Neural progenitor cell (in vitro differentiated cells): ENCODE measurements at regions not wholly inside any gene's neighbourhood (a gene's known extent, or its start where the extent isn't known, plus 50 kb on each side); places are given as distances from the start of the nearest gene placed in this dataset.

Experiments used
- EZH2 ChIP-seq: fragments of 200-600 bp; sonication (generic); IDR thresholded peaks from 2 replicates; pipeline ENCODE4 v1.6.1; 2017; ENCODE audit warnings: antibody characterized with exemption, mild to moderate bottlenecking, moderate library complexity
- EZH2phosphoT487 ChIP-seq: fragments of 200-600 bp; sonication (generic); IDR thresholded peaks from 2 replicates; pipeline ENCODE4 v1.6.1; 2017; ENCODE audit warnings: antibody characterized with exemption
- TF ChIP-seq, protein P1 (sequence below): fragments of 200-600 bp; sonication (generic); IDR thresholded peaks from 2 replicates; pipeline ENCODE4 v1.5.1; 2017; ENCODE audit warnings: antibody characterized with exemption, mild to moderate bottlenecking

DNA sequence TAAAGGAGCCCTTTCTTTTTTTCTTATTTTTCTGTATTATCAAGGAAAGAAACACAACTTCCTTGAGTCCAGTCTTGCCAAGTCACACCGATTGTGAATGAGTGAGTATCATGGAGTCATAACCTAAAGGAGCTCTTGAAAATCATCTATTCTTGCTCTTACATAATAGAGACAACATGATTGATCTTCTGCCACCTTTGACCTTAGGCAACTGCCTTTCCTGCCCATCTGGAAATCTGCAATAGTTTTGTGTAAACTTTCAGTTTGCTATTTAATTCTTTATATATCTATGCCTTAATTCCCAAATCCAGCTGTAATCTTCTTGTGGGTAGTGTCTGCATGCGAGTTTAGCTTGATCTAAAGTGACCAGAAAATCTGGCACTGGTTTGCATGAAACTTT is 149.9 kb upstream of the FST start:
- TF ChIP-seq EZH2 = no peak
- TF ChIP-seq, protein P1, sequence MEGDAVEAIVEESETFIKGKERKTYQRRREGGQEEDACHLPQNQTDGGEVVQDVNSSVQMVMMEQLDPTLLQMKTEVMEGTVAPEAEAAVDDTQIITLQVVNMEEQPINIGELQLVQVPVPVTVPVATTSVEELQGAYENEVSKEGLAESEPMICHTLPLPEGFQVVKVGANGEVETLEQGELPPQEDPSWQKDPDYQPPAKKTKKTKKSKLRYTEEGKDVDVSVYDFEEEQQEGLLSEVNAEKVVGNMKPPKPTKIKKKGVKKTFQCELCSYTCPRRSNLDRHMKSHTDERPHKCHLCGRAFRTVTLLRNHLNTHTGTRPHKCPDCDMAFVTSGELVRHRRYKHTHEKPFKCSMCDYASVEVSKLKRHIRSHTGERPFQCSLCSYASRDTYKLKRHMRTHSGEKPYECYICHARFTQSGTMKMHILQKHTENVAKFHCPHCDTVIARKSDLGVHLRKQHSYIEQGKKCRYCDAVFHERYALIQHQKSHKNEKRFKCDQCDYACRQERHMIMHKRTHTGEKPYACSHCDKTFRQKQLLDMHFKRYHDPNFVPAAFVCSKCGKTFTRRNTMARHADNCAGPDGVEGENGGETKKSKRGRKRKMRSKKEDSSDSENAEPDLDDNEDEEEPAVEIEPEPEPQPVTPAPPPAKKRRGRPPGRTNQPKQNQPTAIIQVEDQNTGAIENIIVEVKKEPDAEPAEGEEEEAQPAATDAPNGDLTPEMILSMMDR = no peak
- TF ChIP-seq EZH2phosphoT487 = no peak
